ENCODE measurements at regions not wholly inside any gene's neighbourhood (a gene's known extent, or its start where the extent isn't known, plus 50 kb on each side); places are given as distances from the start of the nearest gene placed in this dataset.
"Not testable (repeated sequence)": the region's sequence is repeated elsewhere in the genome, so short reads cannot be mapped to it uniquely, and the experiment has no call there.

GRCh38 chr20:25985597-25985996 is 288.9 kb upstream of the ZNF337 start:
- Histone ChIP-seq H3K4me3 (ENCODE audit: low read depth, low read length, poor library complexity, severe bottlenecking) (no peak overlapping the region), H4K20me1 (ENCODE audit: insufficient read depth, low read length) (no peaks in the 10 kb centered on the region), H3K9me3 (ENCODE audit: low read length) (no peaks in the 10 kb centered on the region), H3K9me2 (ENCODE audit: insufficient read depth, low read length) (no peaks in the 10 kb centered on the region), H3K27ac (ENCODE audit: low read depth, low read length, poor library complexity, severe bottlenecking) (no peak overlapping the region), H2AFZ (ENCODE audit: low read length) (no peak overlapping the region), H3K79me2 (ENCODE audit: insufficient read depth, low read depth, low read length) (no peaks in the 10 kb centered on the region), H3K4me2 (ENCODE audit: low read length) (no peak overlapping the region), H3K36me3 (ENCODE audit: insufficient read depth, low read length) (no peaks in the 10 kb centered on the region), H3K4me1 (ENCODE audit: insufficient read depth, low read length, poor library complexity, severe bottlenecking) (no peaks in the 10 kb centered on the region)
- CTCF ChIA-PET (ENCODE audit: unreplicated experiment), result no interaction called here
- no peak for DNase-seq (ENCODE audit: low spot score)
- TF ChIP-seq CTCF (conservative IDR thresholded peaks at IDR 0.05; ENCODE audit: low read length) (no peak), EZH2phosphoT487 (IDR thresholded peaks at IDR 0.05; ENCODE audit: borderline replicate concordance, low read depth, low read length) (no peak)
- BruUV-seq (replicated peaks), result no TSS peak
- POLR2A ChIA-PET, result no interaction called here
- intact Hi-C loops (cut with micrococcal nuclease; ENCODE audit: unreplicated experiment), result no loop called here

- CTCF ChIA-PET (ENCODE audit: unreplicated experiment), result no interaction called here
- no peak for DNase-seq (ENCODE audit: low spot score)
Observed at GRCh38 chr20:25984933-25985332, 288.3 kb upstream of the ZNF337 start.

GRCh38 chr20:25982701-25983100 is 286.0 kb upstream of the ZNF337 start:
- H3K27ac ChIP-seq (ENCODE audit: low read depth, low read length, poor library complexity, severe bottlenecking); POLR2A ChIA-PET; H4K20me1 ChIP-seq (ENCODE audit: insufficient read depth, low read length); H3K4me1 ChIP-seq (ENCODE audit: insufficient read depth, low read length, poor library complexity, severe bottlenecking); DNase-seq (ENCODE audit: low spot score); H3K4me3 ChIP-seq (ENCODE audit: low read depth, low read length, poor library complexity, severe bottlenecking); intact Hi-C loops (cut with micrococcal nuclease; ENCODE audit: unreplicated experiment); H3K4me2 ChIP-seq (ENCODE audit: low read length); H2AFZ ChIP-seq (ENCODE audit: low read length); BruUV-seq (replicated peaks); H3K9me3 ChIP-seq (ENCODE audit: low read length); H3K36me3 ChIP-seq (ENCODE audit: insufficient read depth, low read length); CTCF ChIA-PET (ENCODE audit: unreplicated experiment); H3K9me2 ChIP-seq (ENCODE audit: insufficient read depth, low read length); H3K79me2 ChIP-seq (ENCODE audit: insufficient read depth, low read depth, low read length): not testable (repeated sequence)

More at GRCh38 chr20:25984933-25985332, 288.3 kb upstream of the ZNF337 start:
- TF ChIP-seq CTCF (conservative IDR thresholded peaks at IDR 0.05; ENCODE audit: low read length), result no peak
- no peak for TF ChIP-seq EZH2phosphoT487 (IDR thresholded peaks at IDR 0.05; ENCODE audit: borderline replicate concordance, low read depth, low read length)
- Histone ChIP-seq H3K9me3 (ENCODE audit: low read length) (no peaks in the 10 kb centered on the region), H3K4me2 (ENCODE audit: low read length) (no peak overlapping the region), H4K20me1 (ENCODE audit: insufficient read depth, low read length) (no peaks in the 10 kb centered on the region), H3K79me2 (ENCODE audit: insufficient read depth, low read depth, low read length) (no peaks in the 10 kb centered on the region), H3K9me2 (ENCODE audit: insufficient read depth, low read length) (no peaks in the 10 kb centered on the region), H2AFZ (ENCODE audit: low read length) (no peak overlapping the region), H3K4me3 (ENCODE audit: low read depth, low read length, poor library complexity, severe bottlenecking) (no peak overlapping the region), H3K36me3 (ENCODE audit: insufficient read depth, low read length) (no peaks in the 10 kb centered on the region), H3K4me1 (ENCODE audit: insufficient read depth, low read length, poor library complexity, severe bottlenecking) (no peaks in the 10 kb centered on the region), H3K27ac (ENCODE audit: low read depth, low read length, poor library complexity, severe bottlenecking) (no peak overlapping the region)
- POLR2A ChIA-PET, result no interaction called here
- intact Hi-C loops (cut with micrococcal nuclease; ENCODE audit: unreplicated experiment), result no loop called here
- BruUV-seq (replicated peaks), result no TSS peak

GRCh38 chr20:25978450-25979190 is 282.0 kb upstream of the ZNF337 start:
- H3K36me3 ChIP-seq (ENCODE audit: insufficient read depth, low read length); H3K4me1 ChIP-seq (ENCODE audit: insufficient read depth, low read length, poor library complexity, severe bottlenecking); H3K27ac ChIP-seq (ENCODE audit: low read depth, low read length, poor library complexity, severe bottlenecking); H3K9me3 ChIP-seq (ENCODE audit: low read length); H4K20me1 ChIP-seq (ENCODE audit: insufficient read depth, low read length); H3K4me2 ChIP-seq (ENCODE audit: low read length); H3K9me2 ChIP-seq (ENCODE audit: insufficient read depth, low read length); intact Hi-C loops (cut with micrococcal nuclease; ENCODE audit: unreplicated experiment); H3K4me3 ChIP-seq (ENCODE audit: low read depth, low read length, poor library complexity, severe bottlenecking); H3K79me2 ChIP-seq (ENCODE audit: insufficient read depth, low read depth, low read length); BruUV-seq (replicated peaks); H2AFZ ChIP-seq (ENCODE audit: low read length); POLR2A ChIA-PET; CTCF ChIA-PET (ENCODE audit: unreplicated experiment); DNase-seq (ENCODE audit: low spot score): not testable (repeated sequence)

GRCh38 chr20:25975816-25976215 is 279.2 kb upstream of the ZNF337 start:
- BruUV-seq (replicated peaks); H3K4me3 ChIP-seq (ENCODE audit: low read depth, low read length, poor library complexity, severe bottlenecking); POLR2A ChIA-PET; intact Hi-C loops (cut with micrococcal nuclease; ENCODE audit: unreplicated experiment); H3K4me1 ChIP-seq (ENCODE audit: insufficient read depth, low read length, poor library complexity, severe bottlenecking); H3K9me3 ChIP-seq (ENCODE audit: low read length); H3K36me3 ChIP-seq (ENCODE audit: insufficient read depth, low read length); H3K27ac ChIP-seq (ENCODE audit: low read depth, low read length, poor library complexity, severe bottlenecking); DNase-seq (ENCODE audit: low spot score); H2AFZ ChIP-seq (ENCODE audit: low read length); H3K79me2 ChIP-seq (ENCODE audit: insufficient read depth, low read depth, low read length); H3K9me2 ChIP-seq (ENCODE audit: insufficient read depth, low read length); H4K20me1 ChIP-seq (ENCODE audit: insufficient read depth, low read length); CTCF ChIA-PET (ENCODE audit: unreplicated experiment); H3K4me2 ChIP-seq (ENCODE audit: low read length): not testable (repeated sequence)
